ENCODE measurements at regions not wholly inside any gene's neighbourhood (a gene's known extent, or its start where the extent isn't known, plus 50 kb on each side); places are given as distances from the start of the nearest gene placed in this dataset.

- DNase-seq (ENCODE audit: low read depth in 2 of 2) = no peak
Measured at GRCh38 chr6:145227593-145227992, 507.7 kb downstream of the EPM2A start.

GRCh38 chr6:145228962-145229582, 506.2 kb downstream of the EPM2A start:
- no peak for DNase-seq (ENCODE audit: low read depth in 2 of 2)

- no peak for DNase-seq (ENCODE audit: low read depth in 2 of 2)
Measured at GRCh38 chr6:145233955-145234354, 501.4 kb downstream of the EPM2A start.

GRCh38 chr6:145235207-145235606, 500.1 kb downstream of the EPM2A start:
- no peak for DNase-seq (ENCODE audit: low read depth in 2 of 2)

- no peak for DNase-seq (ENCODE audit: low read depth in 2 of 2)
Measured at GRCh38 chr6:145238787-145239186, 496.5 kb downstream of the EPM2A start.

GRCh38 chr6:145241039-145241438, 494.3 kb downstream of the EPM2A start:
- DNase-seq (ENCODE audit: low read depth in 2 of 2) = no peak

GRCh38 chr6:145241721-145242120, 493.6 kb downstream of the EPM2A start:
- DNase-seq (ENCODE audit: low read depth in 2 of 2) = no peak

GRCh38 chr6:145244349-145245100, 490.8 kb downstream of the EPM2A start:
- DNase-seq (ENCODE audit: low read depth in 2 of 2) = no peak

GRCh38 chr6:145245119-145245518, 490.2 kb downstream of the EPM2A start:
- DNase-seq (ENCODE audit: low read depth in 2 of 2) = no peak

GRCh38 chr6:145247692-145248419, 487.5 kb downstream of the EPM2A start:
- no peak for DNase-seq (ENCODE audit: low read depth in 2 of 2)

GRCh38 chr6:145250436-145250835, 484.9 kb downstream of the EPM2A start:
- DNase-seq (ENCODE audit: low read depth in 2 of 2) = no peak

- no peak for DNase-seq (ENCODE audit: low read depth in 2 of 2)
Measured at GRCh38 chr6:145252737-145253136, 482.6 kb downstream of the EPM2A start.

GRCh38 chr6:145254649-145255401, 480.5 kb downstream of the EPM2A start:
- DNase-seq (ENCODE audit: low read depth in 2 of 2) = no peak

GRCh38 chr6:145257704-145258103, 477.6 kb downstream of the EPM2A start:
- DNase-seq (ENCODE audit: low read depth in 2 of 2) = no peak

- no peak for DNase-seq (ENCODE audit: low read depth in 2 of 2)
Measured at GRCh38 chr6:145258122-145258521, 477.2 kb downstream of the EPM2A start.

- no peak for DNase-seq (ENCODE audit: low read depth in 2 of 2)
Measured at GRCh38 chr6:145260484-145261175, 474.7 kb downstream of the EPM2A start.

GRCh38 chr6:145261758-145262157, 473.6 kb downstream of the EPM2A start:
- no peak for DNase-seq (ENCODE audit: low read depth in 2 of 2)

- DNase-seq (ENCODE audit: low read depth in 2 of 2) = no peak
Measured at GRCh38 chr6:145262771-145263170, 472.5 kb downstream of the EPM2A start.

GRCh38 chr6:145263778-145264211, 471.5 kb downstream of the EPM2A start:
- DNase-seq (ENCODE audit: low read depth in 2 of 2) = no peak

GRCh38 chr6:145266432-145267075, 468.8 kb downstream of the EPM2A start:
- no peak for DNase-seq (ENCODE audit: low read depth in 2 of 2)

Measured in stimulated activated CD4-positive, alpha-beta T cell treated with anti-CD3 and anti-CD28 coated beads, Interleukin-12 subunit alpha, Interleukin-12 subunit beta, amount 100 ng/mL, for 24 hours (primary cell).